PFSK-1 (cell line): ENCODE measurements at regions not wholly inside any gene's neighbourhood (a gene's known extent, or its start where the extent isn't known, plus 50 kb on each side); places are given as distances from the start of the nearest gene placed in this dataset.

Experiments used
- FOXP2 ChIP-seq: optimal IDR thresholded peaks from 2 replicates; pipeline ENCODE3; 2011; ENCODE audit warnings: borderline replicate concordance, control low read depth, inconsistent platforms; ENCODE audit not compliant: insufficient read depth; ENCODE audit errors: extremely low read length, extremely low read depth
- POLR2AphosphoS5 ChIP-seq: IDR thresholded peaks from 2 replicates; pipeline ENCODE4 v1.6.1; 2012; ENCODE audit warnings: low read depth, mild to moderate bottlenecking, control low read depth, low read length, moderate library complexity
- SIN3A ChIP-seq: IDR thresholded peaks from 2 replicates; pipeline ENCODE4 v1.6.1; 2012; ENCODE audit warnings: mild to moderate bottlenecking, low read length, moderate library complexity, borderline replicate concordance; ENCODE audit not compliant: insufficient read depth
- TAF1 ChIP-seq: IDR thresholded peaks from 2 replicates; pipeline ENCODE4 v1.6.1; 2012; ENCODE audit warnings: low read length, control low read depth, borderline replicate concordance; ENCODE audit not compliant: insufficient read depth
- TF ChIP-seq, protein P1 (sequence below), 2 experiments: IDR thresholded peaks; 2 replicates each; pipeline versions ENCODE4 v1.6.1 to v1.8.0; 2011 to 2012; ENCODE audit warnings: low read depth in 2 of 2, low read length in 2 of 2, control low read depth in 1 of 2, inconsistent platforms in 1 of 2, mild to moderate bottlenecking in 1 of 2, moderate library complexity in 1 of 2; ENCODE audit not compliant: insufficient read depth in 1 of 2

DNA sequence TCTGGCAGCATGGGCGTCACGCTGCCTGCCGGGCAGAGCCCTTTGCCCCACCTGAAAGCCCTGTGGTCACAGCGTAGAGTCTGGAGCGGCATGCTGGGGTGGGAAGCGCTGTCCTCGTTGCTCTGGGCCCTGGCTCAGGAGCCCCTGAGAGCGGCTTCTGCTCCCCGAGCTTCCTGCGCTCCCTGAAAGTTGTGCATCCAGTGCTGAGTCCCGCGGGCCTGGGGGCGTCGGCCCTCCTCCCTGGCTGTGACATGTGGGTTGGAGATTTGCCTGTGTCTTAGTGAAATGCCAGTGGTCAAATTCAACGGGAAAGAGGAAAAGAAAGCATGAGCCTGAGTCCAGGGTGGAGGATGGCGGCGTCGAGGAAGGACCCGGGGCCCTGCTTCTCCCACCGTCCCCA lies 1208.0 kb downstream of the BRD1 start:
- TF ChIP-seq POLR2AphosphoS5 (no peak), TAF1 (no peak), FOXP2 (no peak), SIN3A (no peak)
- TF ChIP-seq, protein P1, sequence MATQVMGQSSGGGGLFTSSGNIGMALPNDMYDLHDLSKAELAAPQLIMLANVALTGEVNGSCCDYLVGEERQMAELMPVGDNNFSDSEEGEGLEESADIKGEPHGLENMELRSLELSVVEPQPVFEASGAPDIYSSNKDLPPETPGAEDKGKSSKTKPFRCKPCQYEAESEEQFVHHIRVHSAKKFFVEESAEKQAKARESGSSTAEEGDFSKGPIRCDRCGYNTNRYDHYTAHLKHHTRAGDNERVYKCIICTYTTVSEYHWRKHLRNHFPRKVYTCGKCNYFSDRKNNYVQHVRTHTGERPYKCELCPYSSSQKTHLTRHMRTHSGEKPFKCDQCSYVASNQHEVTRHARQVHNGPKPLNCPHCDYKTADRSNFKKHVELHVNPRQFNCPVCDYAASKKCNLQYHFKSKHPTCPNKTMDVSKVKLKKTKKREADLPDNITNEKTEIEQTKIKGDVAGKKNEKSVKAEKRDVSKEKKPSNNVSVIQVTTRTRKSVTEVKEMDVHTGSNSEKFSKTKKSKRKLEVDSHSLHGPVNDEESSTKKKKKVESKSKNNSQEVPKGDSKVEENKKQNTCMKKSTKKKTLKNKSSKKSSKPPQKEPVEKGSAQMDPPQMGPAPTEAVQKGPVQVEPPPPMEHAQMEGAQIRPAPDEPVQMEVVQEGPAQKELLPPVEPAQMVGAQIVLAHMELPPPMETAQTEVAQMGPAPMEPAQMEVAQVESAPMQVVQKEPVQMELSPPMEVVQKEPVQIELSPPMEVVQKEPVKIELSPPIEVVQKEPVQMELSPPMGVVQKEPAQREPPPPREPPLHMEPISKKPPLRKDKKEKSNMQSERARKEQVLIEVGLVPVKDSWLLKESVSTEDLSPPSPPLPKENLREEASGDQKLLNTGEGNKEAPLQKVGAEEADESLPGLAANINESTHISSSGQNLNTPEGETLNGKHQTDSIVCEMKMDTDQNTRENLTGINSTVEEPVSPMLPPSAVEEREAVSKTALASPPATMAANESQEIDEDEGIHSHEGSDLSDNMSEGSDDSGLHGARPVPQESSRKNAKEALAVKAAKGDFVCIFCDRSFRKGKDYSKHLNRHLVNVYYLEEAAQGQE (IDR thresholded peaks at IDR 0.05; ENCODE audit: insufficient read depth in 1 of 2, low read depth in 2 of 2, low read length in 2 of 2), result no peak
